ENCODE measurements at regions not wholly inside any gene's neighbourhood (a gene's known extent, or its start where the extent isn't known, plus 50 kb on each side); places are given as distances from the start of the nearest gene placed in this dataset.

DNA sequence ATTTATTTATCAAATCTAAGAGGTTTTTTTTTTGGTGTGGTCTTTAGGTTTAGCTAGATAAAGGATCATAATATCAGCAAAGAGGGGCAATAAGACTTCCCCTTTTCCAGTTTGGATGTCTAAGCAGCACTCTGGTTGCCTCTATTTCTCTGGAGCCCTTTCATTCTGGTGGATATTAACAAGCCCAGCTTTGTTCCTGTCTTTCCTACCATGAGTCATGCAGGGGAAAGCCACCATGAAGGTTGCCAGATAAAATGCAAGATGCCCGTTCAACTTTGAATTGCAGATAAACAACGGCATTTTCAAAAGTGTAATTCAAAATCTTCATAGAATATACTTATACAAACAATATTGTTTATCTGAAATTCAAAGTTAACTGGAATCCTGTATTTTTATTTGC, 143.6 kb downstream of the ADAMTS15 start:
- TF ChIP-seq GATA2 (IDR thresholded peaks at IDR 0.05; ENCODE audit: low read depth, low read length) (no peak), GATA3 (IDR thresholded peaks at IDR 0.05; ENCODE audit: low read depth, low read length) (no peak)

Data from SH-SY5Y (cell line).